HG02884 (cell line): ENCODE measurements at regions not wholly inside any gene's neighbourhood (a gene's known extent, or its start where the extent isn't known, plus 50 kb on each side); places are given as distances from the start of the nearest gene placed in this dataset.
"Not testable (repeated sequence)": the region's sequence is repeated elsewhere in the genome, so short reads cannot be mapped to it uniquely, and the experiment has no call there.

Source experiments
- ATAC-seq: cut with Tn5 transposase; IDR thresholded peaks from one replicate; pipeline ENCODE4 v1.9.1; 2021; ENCODE audit warnings: mild to moderate bottlenecking, moderate library complexity; ENCODE audit not compliant: unreplicated experiment

DNA sequence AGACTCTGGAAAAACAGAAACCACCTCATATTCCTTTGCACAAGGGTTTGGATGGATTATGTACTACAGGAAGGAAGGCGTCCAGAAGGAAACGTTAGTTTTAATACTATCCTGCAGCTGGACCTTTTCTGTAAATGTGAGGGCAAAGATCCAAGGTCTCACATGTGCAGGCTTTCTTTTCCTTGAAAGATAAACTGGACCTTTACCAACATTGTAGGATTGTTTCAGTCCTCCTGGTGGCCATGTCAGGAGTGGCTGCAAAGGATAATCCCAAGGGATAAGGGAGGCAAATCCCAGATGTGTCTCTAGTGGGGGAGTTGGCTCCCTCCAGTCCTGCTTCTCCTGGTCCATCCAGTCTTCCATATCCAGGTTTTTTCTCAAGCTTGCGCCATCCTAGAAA is 397.5 kb downstream of the HTR1A start:
- no peak for ATAC-seq

DNA sequence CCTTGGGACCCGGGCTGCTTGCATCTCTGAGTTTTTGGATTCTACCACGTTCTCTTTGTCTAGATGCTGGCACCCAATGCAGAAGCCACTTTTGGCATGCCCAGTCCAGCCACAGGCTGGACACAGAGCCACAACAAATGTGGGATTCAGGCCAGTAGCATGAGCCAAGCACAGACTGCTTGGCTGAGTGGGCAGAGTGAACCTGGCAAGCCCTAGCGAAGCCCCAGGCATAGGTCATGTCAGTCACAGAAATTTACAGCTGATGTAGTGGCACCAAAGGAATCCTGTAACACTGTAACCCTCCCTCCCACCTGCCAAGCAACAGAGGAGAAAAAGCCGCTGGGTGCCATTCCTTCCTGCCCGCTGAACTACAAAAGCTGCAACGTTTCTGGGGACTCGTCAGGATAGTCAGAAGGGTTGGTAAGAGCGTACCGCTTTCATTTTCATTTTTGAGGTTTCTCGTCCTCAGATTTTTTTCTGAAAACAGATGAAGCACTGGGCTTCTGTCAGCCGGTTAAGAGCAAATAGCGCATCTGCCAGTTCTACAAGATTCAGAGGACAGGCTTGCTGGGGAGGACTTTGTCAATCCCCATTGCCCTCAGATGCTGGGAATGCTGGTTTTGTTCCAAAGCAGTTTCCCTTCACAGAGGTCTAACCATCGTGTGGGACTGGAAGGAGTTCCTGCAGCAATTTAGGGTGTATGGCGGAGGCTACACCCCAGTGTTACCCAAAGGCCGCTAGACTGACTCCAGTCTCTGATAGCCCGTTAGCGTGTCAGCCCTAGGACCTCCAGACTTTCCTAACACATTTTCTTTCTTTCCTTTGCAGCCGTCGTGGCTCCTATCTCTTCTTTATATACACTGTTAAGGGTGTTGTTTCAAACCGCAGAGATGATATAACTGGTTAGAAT is 399.0 kb downstream of the HTR1A start:
- ATAC-seq = no peak

DNA sequence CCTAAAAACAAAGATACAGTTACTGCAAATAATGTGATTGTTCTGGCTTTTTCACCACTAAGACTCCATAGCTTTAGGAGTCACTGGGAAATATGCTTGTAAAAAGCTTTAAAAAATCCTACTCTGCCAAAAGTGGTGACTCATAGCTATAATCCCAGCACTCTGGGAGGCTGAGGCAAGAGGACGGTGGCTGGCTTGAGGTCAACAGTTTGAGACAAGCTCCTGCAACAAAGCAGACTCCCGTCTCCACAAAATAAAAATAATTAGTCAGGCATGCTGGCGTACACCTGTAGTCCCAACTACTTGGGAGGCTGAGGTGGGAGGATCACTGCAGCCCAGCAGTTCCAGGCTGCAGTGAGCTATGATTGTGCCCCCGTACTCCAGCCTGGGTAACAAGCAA is 406.4 kb downstream of the HTR1A start:
- no peak for ATAC-seq

DNA sequence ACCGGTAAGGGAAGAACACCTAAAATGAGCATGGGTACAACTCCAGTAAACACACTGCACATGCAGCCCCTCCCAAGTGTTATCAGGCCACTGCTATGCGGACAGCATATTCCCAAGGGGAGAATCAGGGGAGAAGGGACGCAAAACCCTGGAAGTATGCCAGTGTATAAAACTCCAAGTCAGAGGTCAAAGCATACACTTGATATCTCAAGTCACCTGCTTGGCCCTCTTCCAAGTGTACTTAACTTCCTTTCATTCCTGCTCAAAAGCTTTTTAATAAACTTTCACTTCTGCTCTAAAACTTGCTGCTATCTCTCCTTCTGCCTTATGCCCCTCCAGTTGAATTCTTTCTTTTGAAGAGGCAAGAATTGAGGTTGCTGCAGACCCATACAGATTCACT is 408.1 kb downstream of the HTR1A start:
- ATAC-seq = no peak

DNA sequence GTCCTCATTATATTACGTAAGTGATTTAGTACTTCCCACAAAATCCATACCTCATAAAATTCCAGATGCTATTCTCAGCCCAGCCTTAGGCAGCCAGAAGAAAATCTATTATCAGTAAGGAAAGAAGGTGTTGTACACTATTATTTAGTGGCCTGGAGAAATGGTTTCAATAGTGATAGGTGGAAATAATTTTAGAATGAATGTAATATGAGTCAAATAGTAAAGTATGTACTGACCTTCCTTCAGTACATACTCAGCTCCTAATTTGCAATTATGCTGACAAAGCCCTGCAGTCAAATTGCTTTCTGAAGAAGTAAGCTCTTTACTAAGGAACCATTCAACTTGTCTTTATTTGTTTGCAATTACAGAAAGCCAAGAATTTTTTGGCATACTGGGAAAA is 409.2 kb downstream of the HTR1A start:
- ATAC-seq = no peak

DNA sequence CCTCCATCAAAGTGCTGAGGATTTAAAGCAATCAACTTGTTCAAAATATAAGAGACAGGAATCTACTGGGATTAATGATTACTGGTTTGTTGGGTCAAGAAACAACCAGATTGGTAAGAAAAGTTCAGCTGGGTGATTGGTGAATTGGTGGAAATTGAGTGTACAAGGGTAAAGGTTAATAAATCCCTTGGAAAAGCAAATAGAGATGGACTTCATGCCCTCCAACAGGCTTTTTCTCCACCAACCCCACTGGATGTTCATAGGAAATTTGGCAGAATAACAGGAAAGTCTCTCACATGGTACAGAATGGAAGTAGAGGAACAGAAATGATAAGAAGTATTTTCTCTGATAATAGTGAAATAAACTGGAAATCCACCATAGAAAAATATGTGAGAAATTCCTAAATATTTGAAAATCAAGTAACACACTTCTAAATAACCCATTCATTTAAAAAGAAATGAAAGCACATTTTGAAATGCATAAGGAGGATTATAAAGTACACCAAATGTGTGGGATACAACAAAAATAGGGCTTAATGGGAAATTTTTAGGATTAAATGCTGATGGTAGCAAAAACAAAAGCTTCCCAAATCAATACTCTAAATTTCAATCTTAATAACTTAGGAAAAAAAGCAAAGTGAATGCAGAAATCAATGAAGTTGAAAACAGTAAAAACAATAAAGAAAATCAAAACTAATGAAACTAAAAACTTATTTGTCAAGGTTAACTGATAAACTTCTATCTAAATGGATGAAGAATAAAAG is 426.2 kb downstream of the HTR1A start:
- ATAC-seq = no peak

DNA sequence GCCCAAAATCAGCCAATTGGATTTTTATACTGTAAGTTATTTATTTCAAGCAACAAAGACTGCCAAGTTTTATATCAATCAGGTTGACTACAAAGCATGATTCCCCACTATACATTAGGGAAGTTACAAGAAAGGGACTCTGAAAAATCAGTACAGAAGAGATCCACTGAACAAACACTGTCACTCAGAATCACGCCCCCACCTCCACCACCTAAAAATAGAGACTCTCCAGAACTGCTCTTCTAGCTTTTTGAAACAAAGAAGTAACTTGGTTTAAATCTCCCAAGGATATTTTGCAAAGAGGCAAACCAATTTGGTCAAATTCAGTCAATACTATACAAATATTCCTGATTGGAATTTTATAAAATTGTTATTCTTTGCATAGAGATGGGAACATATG is 438.0 kb downstream of the HTR1A start:
- ATAC-seq = no peak

DNA sequence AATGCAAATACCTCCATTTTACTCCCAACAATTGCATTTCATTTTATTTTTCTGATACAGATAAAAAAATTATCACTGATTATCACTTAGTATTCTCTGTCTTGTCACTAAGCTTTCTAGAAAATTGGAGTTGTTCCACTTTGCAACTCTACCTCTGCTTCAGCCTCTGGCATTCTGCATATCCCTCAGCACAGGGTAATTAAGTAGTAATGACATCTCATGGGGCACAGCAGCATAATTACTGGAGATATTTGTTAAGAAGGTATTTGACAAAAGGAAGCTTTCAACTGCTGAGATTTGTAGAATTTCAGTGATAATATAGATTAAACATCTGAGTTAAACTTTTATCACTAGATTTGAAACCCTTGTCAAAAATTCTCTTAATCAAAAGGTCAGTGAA is 446.2 kb downstream of the HTR1A start:
- ATAC-seq = no peak

DNA sequence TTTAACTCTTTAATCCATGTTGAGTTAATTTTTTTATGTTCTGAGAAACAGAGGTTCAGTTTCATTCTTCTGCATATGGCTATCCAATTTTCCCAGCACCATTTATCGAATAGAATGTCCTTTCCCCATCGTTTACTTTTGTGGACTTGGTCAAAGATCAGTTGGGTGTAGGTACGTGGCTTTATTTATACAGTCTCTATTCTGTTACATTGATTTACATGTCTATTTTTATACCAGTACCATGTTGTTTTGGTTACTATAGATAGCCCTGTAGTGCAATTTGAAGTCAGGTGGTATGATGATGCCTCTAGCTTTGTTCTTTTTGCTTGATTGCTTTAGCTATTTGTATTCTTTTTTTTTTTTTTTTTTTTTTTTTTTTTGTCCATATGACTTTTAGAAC is 462.0 kb downstream of the HTR1A start:
- no peak for ATAC-seq

DNA sequence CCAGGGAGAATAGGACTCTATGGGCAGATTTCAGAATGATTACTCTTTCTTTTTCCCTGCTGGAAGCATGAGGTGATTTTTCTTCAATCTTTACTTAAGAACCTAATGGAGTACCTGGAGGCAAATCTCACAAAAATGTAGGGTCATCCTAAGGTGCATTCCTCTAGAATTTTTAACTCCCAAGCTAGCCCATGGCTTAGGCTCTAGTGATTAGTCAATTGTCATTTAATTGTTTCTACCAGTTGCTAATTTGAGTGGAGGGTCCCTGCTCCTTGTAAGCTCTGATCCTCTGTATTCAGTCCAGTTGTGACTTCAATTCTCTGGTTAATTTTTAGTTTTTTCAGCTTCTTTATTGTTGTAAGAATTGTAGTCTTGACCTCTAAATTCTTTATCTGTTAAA is 467.0 kb downstream of the HTR1A start:
- no peak for ATAC-seq

DNA sequence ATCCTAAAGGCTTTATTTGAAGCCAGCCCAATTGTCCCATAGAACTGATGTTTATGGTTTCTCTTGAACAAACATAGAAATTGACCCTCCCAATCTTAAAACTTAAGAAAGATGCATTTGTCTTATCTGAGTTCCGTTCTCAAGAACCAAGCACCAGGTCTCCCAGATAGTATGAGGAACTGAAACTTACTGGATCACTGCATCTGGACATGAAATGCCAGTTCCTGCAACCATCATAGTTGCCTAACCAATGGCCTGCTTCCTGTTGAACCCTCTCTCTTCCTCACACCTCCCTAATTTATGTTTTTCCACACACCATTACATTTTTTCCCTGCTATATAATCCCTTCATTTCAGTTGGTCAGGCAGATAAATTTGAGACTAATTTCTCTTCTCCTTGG is 478.9 kb downstream of the HTR1A start:
- ATAC-seq = no peak

DNA sequence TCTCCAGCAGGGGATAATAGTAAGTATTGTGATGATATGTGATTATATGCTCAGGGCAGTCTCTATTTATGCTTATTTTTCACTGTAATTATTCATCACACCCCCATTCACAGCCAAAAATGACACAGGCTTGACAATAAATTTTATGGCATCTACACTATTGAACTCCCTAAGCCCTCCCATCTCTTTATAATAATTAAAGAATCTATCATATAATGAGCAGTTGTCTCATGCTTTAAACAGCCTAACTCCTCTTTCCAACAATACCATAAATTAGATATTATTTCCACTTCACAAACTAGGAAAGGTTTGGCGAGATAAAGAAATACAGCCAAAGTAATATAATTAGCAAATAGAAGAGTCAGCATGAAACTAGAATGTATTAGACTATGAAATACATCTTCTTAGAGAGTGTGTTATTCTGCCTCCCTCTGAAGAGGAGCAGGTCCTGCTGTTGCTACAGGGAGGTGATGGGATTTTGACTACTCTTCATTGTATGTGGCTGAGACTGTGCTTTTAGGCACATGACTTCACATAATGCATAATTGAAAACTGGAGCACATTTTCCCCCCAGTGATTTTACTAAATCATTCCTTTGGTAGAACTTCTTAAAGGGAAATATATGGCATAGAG is 488.8 kb downstream of the HTR1A start:
- ATAC-seq = no peak

DNA sequence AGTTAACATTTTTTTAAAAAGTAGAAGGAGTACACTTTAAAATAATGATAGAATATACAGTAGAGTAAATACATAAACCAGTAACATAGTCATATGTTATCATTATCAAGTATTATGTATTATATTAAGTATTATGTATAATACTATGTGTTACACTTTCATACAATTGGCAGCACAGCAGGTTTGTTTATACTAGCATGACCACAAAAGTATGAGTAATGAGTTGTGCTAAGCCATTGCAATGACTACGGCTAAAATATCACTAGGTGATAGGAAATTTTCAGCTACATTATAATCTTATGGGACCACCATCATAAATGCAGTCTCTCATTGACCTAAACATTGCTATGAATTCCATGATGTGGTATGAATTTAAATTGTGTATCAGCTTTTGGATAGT is 506.0 kb downstream of the HTR1A start:
- ATAC-seq = no peak

DNA sequence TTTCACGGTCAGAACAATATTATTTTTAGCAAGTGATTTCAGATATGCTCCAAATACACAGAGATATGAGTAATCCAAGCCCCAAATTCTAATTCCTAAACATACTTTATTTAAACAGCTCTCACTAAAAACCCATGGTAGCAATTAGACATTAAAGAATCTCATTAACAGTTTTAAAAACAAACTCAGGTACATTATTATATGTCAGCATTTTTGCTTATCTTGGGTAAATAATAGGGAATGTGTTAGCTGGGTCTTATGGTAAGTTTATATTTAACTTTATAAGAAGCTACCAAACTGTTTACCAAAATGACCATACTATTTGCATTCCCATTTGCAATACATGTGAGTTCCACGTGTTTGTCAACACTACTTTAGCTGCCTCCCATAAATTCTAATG is 511.1 kb downstream of the HTR1A start:
- ATAC-seq = no peak

DNA sequence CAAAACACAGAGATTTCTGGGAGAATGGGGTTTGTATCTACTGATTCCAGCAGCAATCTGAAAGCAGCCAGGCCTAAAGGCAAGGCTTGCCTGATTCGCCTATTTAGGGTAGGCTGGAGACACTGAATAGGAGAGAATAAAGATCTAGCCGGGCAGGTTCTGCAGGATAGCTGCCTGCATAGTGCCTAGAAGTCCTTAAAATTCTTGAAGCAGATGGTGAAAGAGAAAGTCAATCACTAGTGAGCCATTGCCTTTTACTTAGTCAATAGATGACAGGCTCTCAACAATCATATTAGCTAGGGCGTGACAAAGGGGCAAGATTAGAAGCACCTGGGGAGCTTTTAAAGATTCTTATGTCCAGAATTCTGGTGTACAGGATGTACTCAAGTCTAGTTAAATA is 522.7 kb downstream of the HTR1A start:
- ATAC-seq = no peak

DNA sequence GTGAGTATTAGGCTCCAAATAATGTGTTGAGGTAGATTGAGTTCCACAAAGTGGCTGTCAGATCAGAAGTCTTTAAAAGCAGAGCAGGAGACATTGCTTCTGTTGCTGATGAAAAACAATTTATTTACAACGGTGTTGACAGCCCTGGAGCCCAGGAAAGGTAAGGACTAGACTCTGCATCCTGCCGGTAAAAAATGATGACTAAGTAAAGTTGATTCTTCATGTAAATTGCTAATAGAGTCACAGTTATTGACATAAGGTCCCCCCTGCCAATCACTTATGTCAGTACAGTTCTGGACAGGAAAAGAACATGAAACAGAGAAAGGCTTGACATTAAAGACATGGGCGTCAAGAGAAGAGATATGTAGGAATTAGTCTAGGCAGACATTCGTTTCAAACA is 552.5 kb downstream of the HTR1A start:
- ATAC-seq = no peak

DNA sequence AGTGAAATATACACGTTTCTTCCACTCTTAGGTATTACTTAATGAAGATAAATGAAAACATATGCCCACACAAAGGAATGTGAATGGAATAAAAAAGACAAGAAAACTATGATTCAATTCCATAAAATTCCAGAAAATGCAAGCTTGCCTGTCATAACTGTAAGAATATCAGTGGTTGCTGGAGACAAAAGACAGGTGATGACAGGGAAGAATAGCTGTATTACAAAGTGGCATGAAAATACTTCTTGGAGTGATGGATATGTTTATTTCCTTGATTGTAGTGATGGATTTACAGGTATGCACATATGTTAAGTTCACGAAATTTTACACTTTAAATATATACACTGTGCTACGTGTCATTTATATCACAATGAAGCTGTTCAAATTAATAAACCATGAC is 553.3 kb downstream of the HTR1A start:
- ATAC-seq = no peak

DNA sequence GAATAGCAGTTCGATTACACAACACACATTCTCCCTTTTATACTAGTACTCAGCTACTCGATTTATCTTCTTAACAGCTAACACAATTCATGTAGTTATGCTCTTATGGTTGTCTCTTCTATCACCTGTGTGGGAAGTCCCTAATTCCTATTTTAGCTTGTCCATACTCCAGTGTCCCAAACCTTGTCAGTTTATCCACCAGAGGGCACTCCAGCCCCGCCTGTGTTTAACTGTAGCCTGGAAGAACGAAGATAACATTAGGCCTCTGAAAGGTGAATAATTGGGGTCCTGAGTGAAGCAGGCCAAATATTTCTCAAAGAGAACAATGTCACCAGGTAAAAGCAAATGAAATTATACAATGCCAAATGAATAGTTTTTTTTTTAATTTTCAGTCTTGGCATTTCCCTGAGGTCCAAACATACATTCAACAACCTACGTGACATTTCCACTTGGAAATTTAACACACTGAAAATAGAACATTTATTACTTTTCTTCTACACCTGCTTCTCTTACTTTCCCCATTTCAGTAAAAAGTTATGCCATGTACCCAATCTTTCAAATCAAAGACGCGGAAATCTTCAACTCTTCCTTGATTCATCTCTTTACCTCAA is 560.7 kb downstream of the HTR1A start:
- ATAC-seq = peak; percentile 96

DNA sequence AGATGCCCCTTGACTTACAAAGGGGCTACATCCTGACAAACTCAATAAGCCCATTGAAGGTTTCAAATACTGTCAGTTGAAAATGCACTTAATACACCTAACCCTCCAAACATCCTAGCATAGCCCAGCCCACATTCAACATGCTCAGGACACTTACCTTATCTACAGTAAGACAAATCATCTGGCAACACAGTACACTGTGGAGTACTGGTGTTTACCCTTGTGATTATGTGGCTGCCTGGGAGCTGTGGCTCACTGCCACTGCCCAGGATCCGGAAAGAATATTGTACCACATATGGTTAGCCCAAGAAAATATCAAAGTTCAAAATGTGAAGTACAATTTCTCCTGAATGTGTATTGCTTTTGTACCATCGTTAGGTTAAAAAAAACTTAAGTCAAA is 562.2 kb downstream of the HTR1A start:
- ATAC-seq = no peak

DNA sequence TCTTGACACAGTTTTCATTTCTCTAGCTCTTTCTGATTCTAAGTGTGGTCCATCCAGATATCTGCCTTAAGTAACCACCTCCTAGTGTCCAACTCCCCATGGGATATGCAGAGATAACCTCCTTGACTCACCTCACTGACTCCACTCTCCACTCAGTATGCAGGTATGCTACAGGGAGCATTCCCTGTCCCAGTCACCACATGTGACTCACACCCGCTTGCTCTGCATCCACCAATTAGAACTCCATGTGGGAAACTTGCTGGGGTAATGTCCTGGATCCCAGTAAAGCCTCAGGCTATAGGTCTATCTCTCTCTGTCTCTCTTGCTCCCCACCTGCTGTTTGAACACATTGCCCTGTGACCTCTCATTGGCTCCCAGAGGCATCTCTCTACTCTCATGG is 563.9 kb downstream of the HTR1A start:
- no peak for ATAC-seq

DNA sequence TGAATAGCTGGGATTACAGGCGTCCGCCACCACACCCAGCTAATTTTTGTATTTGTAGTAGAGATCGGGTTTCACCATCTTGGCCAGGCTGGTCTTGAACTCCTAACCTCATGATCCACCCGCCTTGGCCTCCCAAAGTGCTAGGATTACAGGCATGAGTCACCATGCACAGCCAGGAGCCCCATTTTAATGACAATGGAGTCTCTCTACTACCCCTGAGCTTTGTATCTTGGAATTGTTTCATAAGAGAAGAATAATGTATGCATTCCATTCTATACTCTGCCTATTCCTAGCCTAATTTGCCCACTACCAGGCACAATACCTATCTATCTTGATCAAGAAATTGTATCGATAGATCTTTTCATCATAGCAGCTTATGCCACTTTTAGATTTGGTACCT is 574.1 kb downstream of the HTR1A start:
- not testable (repeated sequence) for ATAC-seq
